ENCODE measurements at regions not wholly inside any gene's neighbourhood (a gene's known extent, or its start where the extent isn't known, plus 50 kb on each side); places are given as distances from the start of the nearest gene placed in this dataset.

DNA sequence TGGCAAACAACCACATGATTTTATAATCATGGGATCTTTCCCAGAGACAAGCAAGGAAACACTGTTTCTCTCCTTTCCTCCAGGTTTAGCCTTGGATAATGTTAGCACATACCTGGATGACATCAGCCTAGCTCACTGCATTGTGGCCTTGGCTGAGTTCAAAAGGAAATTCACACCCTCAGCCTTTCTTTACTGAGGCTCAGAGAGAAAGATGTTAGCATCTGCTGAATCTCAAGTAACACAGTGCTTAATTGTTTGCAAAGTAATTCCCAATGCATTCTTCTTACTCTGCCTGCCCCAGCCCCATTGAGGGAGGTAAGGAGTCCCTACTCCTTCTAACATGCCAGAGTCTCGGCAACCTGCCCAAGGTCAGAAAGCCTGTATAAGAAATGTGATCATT, 432.2 kb upstream of the LMCD1 start:
- H2BK5ac ChIP-seq (ENCODE audit: low read depth, low read length, poor library complexity, severe bottlenecking): no peak overlapping the region
- ATAC-seq (ENCODE audit: low read depth) (no peak), DNase-seq (no peak)
- no peak overlapping the region for H3K4me2 ChIP-seq (ENCODE audit: low read depth, low read length)
- TF ChIP-seq POLR2A (IDR thresholded peaks at IDR 0.05; ENCODE audit: low read depth, low read length) (no peak), MAZ (IDR thresholded peaks at IDR 0.05; ENCODE audit: borderline replicate concordance, low read depth, low read length) (no peak), CEBPB (IDR thresholded peaks at IDR 0.05; ENCODE audit: low read depth, low read length) (no peak), RFX5 (IDR thresholded peaks at IDR 0.05; ENCODE audit: low read depth, low read length) (no peak), RCOR1 (IDR thresholded peaks at IDR 0.05; ENCODE audit: insufficient replicate concordance, low read length) (no peak), CHD1 (IDR thresholded peaks at IDR 0.05; ENCODE audit: low read depth, low read length) (no peak), SMC3 (IDR thresholded peaks at IDR 0.05; ENCODE audit: low read depth, low read length) (no peak), RAD21 (IDR thresholded peaks at IDR 0.05; ENCODE audit: low read length) (no peak), MXI1 (IDR thresholded peaks at IDR 0.05; ENCODE audit: borderline replicate concordance, low read depth, low read length) (no peak), BHLHE40 (IDR thresholded peaks at IDR 0.05; ENCODE audit: low read depth, low read length) (no peak), MAFK (IDR thresholded peaks at IDR 0.05; ENCODE audit: low read depth, low read length) (no peak), NFE2L2 (IDR thresholded peaks at IDR 0.05; ENCODE audit: low read depth, low read length) (no peak), FOS (IDR thresholded peaks at IDR 0.05; ENCODE audit: low read depth, low read length) (no peak)
- TF ChIP-seq, protein P1, sequence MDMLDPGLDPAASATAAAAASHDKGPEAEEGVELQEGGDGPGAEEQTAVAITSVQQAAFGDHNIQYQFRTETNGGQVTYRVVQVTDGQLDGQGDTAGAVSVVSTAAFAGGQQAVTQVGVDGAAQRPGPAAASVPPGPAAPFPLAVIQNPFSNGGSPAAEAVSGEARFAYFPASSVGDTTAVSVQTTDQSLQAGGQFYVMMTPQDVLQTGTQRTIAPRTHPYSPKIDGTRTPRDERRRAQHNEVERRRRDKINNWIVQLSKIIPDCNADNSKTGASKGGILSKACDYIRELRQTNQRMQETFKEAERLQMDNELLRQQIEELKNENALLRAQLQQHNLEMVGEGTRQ (IDR thresholded peaks at IDR 0.05; ENCODE audit: low read depth, low read length): no peak
- TF ChIP-seq, protein P2, sequence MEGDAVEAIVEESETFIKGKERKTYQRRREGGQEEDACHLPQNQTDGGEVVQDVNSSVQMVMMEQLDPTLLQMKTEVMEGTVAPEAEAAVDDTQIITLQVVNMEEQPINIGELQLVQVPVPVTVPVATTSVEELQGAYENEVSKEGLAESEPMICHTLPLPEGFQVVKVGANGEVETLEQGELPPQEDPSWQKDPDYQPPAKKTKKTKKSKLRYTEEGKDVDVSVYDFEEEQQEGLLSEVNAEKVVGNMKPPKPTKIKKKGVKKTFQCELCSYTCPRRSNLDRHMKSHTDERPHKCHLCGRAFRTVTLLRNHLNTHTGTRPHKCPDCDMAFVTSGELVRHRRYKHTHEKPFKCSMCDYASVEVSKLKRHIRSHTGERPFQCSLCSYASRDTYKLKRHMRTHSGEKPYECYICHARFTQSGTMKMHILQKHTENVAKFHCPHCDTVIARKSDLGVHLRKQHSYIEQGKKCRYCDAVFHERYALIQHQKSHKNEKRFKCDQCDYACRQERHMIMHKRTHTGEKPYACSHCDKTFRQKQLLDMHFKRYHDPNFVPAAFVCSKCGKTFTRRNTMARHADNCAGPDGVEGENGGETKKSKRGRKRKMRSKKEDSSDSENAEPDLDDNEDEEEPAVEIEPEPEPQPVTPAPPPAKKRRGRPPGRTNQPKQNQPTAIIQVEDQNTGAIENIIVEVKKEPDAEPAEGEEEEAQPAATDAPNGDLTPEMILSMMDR (conservative IDR thresholded peaks at IDR 0.05; ENCODE audit: low read depth, low read length): no peak
- TF ChIP-seq, protein P3, sequence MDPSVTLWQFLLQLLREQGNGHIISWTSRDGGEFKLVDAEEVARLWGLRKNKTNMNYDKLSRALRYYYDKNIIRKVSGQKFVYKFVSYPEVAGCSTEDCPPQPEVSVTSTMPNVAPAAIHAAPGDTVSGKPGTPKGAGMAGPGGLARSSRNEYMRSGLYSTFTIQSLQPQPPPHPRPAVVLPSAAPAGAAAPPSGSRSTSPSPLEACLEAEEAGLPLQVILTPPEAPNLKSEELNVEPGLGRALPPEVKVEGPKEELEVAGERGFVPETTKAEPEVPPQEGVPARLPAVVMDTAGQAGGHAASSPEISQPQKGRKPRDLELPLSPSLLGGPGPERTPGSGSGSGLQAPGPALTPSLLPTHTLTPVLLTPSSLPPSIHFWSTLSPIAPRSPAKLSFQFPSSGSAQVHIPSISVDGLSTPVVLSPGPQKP (IDR thresholded peaks at IDR 0.05; ENCODE audit: borderline replicate concordance, low read depth, low read length): no peak
- no peak overlapping the region for H2BK20ac ChIP-seq (ENCODE audit: low read depth, low read length)
- H3K79me1 ChIP-seq (ENCODE audit: low read depth in 1 of 2, low read length in 2 of 2): no peaks in the 10 kb centered on the region
- no peak overlapping the region for H3K4ac ChIP-seq (ENCODE audit: low read depth, low read length)
- ChIA-PET CTCF (no interaction called here), POLR2A (ENCODE audit: unreplicated experiment) (no interaction called here)
- no peak overlapping the region for H3K18ac ChIP-seq (ENCODE audit: low read depth, low read length)
- no peak overlapping the region for H2AK9ac ChIP-seq (replicated peaks; ENCODE audit: low read depth, low read length, poor library complexity)
- no peaks in the 10 kb centered on the region for H3K4me1 ChIP-seq (ENCODE audit: control insufficient read depth, insufficient read depth, low read length)
- H4K91ac ChIP-seq (ENCODE audit: insufficient read depth, low read depth, low read length): no peak overlapping the region
- no peaks in the 10 kb centered on the region for H3K9me1 ChIP-seq (ENCODE audit: insufficient read depth, low read length)
- H2AK5ac ChIP-seq (ENCODE audit: low read depth, low read length): no peak overlapping the region
- WGBS, 2 experiments (ENCODE audit: extremely low coverage in 2 of 2, insufficient read length in 1 of 2): no CpG with 5 or more reads among the region's 1 CpG
- no peak overlapping the region for H2BK120ac ChIP-seq (ENCODE audit: low read depth, low read length)
- H3K9me3 ChIP-seq (ENCODE audit: control insufficient read depth, insufficient read depth, low read length): peaks cover 17% of the 10 kb centered on the region
- no peak overlapping the region for H3K4me3 ChIP-seq (ENCODE audit: insufficient read depth, low read depth, low read length)
- H4K20me1 ChIP-seq (ENCODE audit: insufficient read depth, low read length): no peaks in the 10 kb centered on the region
- intact Hi-C loops (cut with micrococcal nuclease): no loop called here
- BruUV-seq (replicated peaks): no TSS peak
- no peak overlapping the region for H3K56ac ChIP-seq (ENCODE audit: extremely low read depth, insufficient read depth, low read length)
- H3K36me3 ChIP-seq (ENCODE audit: control insufficient read depth, insufficient read depth, low read length): no peaks in the 10 kb centered on the region
- H3K27me3 ChIP-seq (ENCODE audit: control insufficient read depth, insufficient read depth, low read length): no peaks in the 10 kb centered on the region
- dilution Hi-C loops (cut with HindIII; ENCODE audit: low sequenced_read_pairs, unreplicated experiment): no loop called here
- no peak overlapping the region for H3K23ac ChIP-seq (ENCODE audit: low read depth, low read length)
- no peak overlapping the region for H3K14ac ChIP-seq (replicated peaks; ENCODE audit: low read depth, low read length)
- H2BK15ac ChIP-seq (ENCODE audit: low read depth, low read length): no peak overlapping the region
- H2AFZ ChIP-seq (replicated peaks; ENCODE audit: low read length, poor library complexity): no peak overlapping the region
- H3K27ac ChIP-seq (ENCODE audit: insufficient read depth, low read length): no peak overlapping the region
- H4K8ac ChIP-seq (ENCODE audit: low read depth in 2 of 2, low read length in 2 of 2): no peak overlapping the region
- H4K5ac ChIP-seq (ENCODE audit: low read depth, low read length): no peak overlapping the region
- H3K9ac ChIP-seq (ENCODE audit: low read depth, low read length): no peak overlapping the region
- in situ Hi-C loops (cut with MboI; ENCODE audit: low sequenced_read_pairs): no loop called here

Measured in IMR-90 (cell line).